ENCODE measurements at regions not wholly inside any gene's neighbourhood (a gene's known extent, or its start where the extent isn't known, plus 50 kb on each side); places are given as distances from the start of the nearest gene placed in this dataset.

GRCh38 chr10:94076325-94076841 is 82.7 kb downstream of the PLCE1 start:
- TF ChIP-seq POLR2A (IDR thresholded peaks at IDR 0.05) (no peak), CTCF (IDR thresholded peaks at IDR 0.05) (peak in 4 of 7 experiments; percentile 32 to 40 (median 34))

Data from body of pancreas (tissue), 4 donors.